ENCODE measurements at regions not wholly inside any gene's neighbourhood (a gene's known extent, or its start where the extent isn't known, plus 50 kb on each side); places are given as distances from the start of the nearest gene placed in this dataset.

- no peak for DNase-seq
Measured at GRCh38 chr9:11966786-11967185, 726.4 kb upstream of the TYRP1 start.

DNA sequence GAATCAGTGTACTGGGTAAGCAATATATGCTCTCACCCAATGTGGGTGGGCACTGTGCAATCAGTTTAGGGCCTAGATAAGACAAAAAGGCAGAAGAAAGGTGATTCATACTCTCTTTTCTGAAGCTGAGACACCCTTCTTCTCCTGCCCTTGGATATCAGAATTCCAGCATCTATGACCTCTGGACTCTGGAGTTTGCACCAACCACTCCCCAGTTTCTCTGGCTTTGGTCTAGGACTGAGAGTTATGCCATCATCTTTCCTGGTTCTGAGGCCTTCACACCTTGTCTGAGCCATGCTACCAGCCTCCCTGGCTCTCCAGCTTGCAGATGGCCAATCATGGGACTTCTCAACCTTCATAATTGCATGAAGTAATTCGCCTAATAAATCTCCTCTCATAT, 724.6 kb upstream of the TYRP1 start:
- no peak for DNase-seq

- DNase-seq: no peak
Measured at GRCh38 chr9:11973011-11973410, 720.2 kb upstream of the TYRP1 start.

GRCh38 chr9:11973511-11973910, 719.7 kb upstream of the TYRP1 start:
- no peak for DNase-seq

- no peak for DNase-seq
Measured at GRCh38 chr9:11992866-11993265, 700.3 kb upstream of the TYRP1 start.

GRCh38 chr9:12014488-12014887, 678.7 kb upstream of the TYRP1 start:
- no peak for DNase-seq

- DNase-seq: no peak
Measured at GRCh38 chr9:12054235-12054634, 639.0 kb upstream of the TYRP1 start.

DNA sequence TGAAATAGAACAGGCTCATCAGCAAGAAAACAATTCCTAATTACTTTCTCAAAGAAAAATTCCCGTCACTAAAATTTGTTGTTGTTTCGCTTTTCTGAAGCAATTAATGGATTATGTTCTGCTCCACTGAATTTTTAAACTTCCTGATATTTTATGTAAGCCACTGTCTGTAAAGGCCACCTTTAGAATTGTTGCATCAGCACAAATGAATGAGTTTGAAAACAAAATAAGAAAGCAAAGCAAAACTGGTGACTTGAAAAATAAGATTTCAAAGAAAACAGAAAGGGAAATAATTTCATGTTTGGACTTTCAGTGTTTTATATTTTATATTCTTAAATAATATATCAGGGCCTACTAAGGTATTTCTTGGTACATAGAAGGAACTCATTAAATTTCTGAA, 636.3 kb upstream of the TYRP1 start:
- DNase-seq: no peak

GRCh38 chr9:12060067-12060466, 633.1 kb upstream of the TYRP1 start:
- no peak for DNase-seq

GRCh38 chr9:12060811-12061210, 632.4 kb upstream of the TYRP1 start:
- no peak for DNase-seq

DNA sequence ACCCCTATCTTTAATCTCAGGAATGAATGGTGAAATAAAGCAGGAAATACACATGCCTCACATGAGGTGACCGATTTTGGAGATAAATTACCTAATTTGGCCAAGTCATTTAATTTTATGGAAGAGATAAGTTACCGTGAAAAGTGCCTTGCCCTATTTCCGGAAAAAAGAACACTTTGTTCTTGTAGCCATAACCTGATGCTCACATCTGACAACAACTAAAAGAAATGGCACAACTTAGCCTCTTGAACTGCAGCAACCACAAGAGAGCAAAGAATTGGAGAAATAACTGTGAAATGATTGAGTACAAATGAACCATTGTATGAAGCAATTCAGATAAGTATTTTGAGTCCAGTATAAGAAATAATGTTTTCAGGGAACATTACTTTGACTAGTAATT, 628.1 kb upstream of the TYRP1 start:
- DNase-seq: no peak

DNA sequence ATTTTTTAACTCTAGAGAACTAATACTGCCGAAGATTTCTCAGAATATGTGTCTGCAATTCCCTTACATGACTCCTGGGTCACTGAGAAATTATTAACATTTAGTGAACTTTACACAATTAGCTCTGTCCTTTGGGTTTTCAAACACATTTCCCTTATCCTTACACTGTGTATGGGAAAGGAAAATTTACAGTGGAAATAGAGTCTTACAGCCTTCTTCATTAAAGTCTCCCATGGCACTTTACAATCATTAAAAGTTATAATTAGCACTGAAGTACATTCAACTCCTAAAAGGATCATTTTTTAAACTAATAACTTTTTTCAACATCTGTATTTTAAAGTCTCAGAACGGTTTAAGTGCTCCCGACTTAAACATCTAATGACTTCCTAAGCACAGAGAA, 627.5 kb upstream of the TYRP1 start:
- DNase-seq: no peak

DNA sequence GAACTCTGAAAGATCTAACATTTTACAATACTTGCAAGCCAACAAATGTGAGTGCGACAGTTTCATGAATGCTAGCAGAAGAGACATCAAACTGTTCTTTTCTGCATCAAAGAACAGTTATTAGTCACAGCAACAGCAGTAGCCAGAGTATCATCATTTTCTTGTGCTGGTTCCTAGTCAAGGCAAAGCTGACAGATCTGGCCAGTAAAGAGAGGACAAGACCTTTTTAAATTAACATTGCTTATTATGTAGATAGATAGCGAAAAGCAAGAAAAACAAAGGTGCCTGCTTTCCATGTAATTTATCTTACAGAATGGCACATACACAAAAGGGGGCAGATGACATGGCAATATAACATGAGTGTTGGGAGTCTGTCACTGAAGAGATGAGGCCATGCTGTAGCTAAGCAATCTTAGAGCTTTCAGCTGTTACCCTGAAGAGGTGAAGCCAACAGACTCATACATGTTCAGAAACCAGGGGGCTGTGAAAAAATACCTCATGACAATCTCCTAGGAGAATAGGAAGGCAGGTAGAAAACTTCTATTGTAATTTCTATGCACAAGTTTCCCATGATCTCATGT, 626.6 kb upstream of the TYRP1 start:
- DNase-seq: no peak

DNA sequence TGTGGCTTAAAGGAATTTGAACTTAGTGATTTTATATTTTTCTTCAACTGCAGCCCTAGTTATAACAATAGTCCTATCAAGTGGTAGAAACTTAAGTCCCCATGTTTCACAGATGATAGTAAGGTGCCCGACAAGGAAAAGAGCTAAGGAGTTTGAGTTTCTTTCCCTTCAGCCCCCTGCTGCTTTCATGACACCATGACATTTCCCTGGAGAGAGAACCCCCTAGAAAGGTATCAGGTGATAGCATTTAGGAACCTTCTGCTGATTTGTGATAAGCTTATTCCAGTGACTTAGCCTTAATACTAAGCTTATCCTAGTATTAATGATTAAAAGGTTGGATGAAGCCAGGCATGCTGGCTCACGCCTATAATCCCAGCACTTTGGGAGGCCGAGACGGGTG, 623.8 kb upstream of the TYRP1 start:
- DNase-seq: no peak

- DNase-seq: no peak
Measured at GRCh38 chr9:12085399-12085798, 607.8 kb upstream of the TYRP1 start.

- DNase-seq: no peak
Measured at GRCh38 chr9:12091865-12092527, 601.2 kb upstream of the TYRP1 start.

DNA sequence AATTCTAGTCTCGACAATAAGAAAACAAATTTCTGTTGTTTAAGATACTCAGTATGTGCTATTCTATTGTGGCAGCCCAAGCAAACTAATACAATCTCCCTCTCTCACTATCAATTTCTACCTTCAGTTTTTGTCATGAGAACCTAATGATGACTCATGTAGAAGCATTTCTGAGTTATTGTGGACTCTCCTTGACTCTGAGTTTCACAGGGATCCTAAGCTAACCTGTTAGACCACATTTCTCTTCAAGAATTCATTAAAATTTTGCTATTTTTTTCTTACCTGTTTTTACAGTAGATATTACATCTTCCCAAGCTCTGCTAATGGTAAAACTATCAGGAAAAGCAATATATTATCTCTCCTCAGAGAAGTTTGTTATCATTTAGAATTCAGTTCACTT, 599.1 kb upstream of the TYRP1 start:
- no peak for DNase-seq

DNA sequence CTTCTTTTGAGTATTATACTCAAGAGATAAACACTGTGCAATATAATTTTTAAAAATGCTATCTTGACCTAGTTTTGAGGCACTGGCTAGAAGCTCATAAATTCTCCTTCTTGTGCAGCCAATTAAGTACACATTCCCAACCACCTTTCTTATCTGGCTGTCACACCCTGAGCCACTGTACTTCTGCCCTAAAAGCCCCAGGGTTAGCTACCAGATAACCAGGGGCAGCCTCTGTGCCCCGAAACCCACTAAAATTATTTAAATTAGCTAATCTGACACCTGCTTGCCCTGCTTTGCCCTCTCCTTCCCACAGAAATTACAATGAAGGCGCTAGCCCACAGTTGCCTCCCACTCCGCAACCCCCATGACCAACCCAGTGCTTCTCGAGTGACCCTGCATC, 597.3 kb upstream of the TYRP1 start:
- DNase-seq: no peak

GRCh38 chr9:12133416-12133815, 559.8 kb upstream of the TYRP1 start:
- no peak for DNase-seq

DNA sequence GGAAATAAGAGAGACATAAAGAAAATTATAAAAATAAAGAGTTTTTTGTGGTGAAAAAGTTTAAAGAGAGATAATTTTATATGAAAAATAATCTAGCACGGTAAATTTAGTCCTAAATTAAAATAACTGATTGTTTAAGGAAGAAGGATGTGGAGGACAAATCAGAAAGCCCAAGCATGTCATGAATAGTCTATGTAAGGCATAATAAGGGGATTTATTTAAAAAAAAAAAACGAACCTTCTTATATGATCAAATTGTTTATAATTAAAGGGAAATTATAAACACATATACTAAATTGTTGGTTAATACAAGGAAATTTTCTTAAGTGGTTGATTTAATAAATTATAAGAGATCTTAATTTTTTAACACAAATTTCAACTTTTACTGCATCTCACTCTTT, 551.8 kb upstream of the TYRP1 start:
- no peak for DNase-seq

- no peak for DNase-seq
Measured at GRCh38 chr9:12155401-12156134, 537.6 kb upstream of the TYRP1 start.

DNA sequence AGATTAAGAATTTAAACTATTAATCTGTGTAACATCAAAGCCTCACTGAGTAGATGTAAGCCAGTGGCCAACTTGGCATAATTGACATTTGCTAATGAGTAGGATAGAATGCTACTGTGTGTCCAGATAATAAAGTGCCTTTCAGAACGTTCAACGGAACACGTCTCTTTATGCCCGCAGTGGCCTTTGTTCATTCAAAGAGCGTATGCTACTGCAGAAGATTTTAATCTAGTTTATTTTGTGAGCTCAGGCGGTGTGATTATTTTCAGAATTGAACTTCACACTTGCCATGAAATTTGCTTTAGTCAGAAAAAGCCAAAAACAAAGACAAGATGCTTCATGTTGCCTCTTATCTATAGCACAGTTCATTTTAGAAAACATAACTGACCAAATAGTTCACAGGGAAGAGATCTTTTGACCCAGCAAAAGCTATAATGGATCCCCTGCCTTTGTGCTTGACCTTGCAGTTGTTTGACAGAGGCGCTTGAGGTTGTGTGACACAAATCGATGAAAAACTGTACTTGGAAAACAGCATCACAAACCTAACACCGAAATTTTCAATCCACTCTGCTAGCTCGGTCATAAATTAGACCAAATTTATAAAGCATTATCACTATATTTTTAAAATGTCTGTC, 530.9 kb upstream of the TYRP1 start:
- DNase-seq: no peak

GRCh38 chr9:12163723-12164458, 529.3 kb upstream of the TYRP1 start:
- DNase-seq: no peak

Measured in suppressor macrophage (primary cell).